OCI-LY7 (cell line): ENCODE measurements at regions not wholly inside any gene's neighbourhood (a gene's known extent, or its start where the extent isn't known, plus 50 kb on each side); places are given as distances from the start of the nearest gene placed in this dataset.

Source experiments
- BruUV-seq: library from RNA; stranded (reverse); fragments of 400-500 nt; replicated peaks from 2 replicates; lab custom pipeline; 2021; lab: Mats Ljungman, UMichigan
- CTCF ChIA-PET: fragments of 300-600 bp; sonication (Branson Sonifier 250); formaldehyde crosslinking; loops from one replicate; lab custom pipeline; 2022; ENCODE audit warnings: antibody characterized with exemption; ENCODE audit not compliant: unreplicated experiment; lab: Charles Lee
- POLR2A ChIA-PET: fragments of 300-600 bp; sonication (Branson Sonifier 250); formaldehyde crosslinking; loops from one replicate; lab custom pipeline; 2022; ENCODE audit warnings: antibody characterized with exemption; lab: Charles Lee
- DNase-seq: peaks from one replicate; pipeline ENCODE4 v3.0.0-alpha.2; 2015; ENCODE audit warnings: low spot score
- H2AFZ ChIP-seq: fragments of 200-600 bp; sonication (generic), shearing (Covaris generic); 2 replicates; pipeline ENCODE4 v1.6.1; 2014; ENCODE audit warnings: mild to moderate bottlenecking, antibody characterized with exemption, low read length, moderate library complexity
- H3K27ac ChIP-seq: fragments of 200-600 bp; sonication (generic); 2 replicates; pipeline ENCODE4 v1.5.1; 2014; ENCODE audit warnings: mixed run types, low read depth, mild to moderate bottlenecking, moderate library complexity, low read length, inconsistent platforms; ENCODE audit not compliant: poor library complexity, severe bottlenecking
- H3K36me3 ChIP-seq: fragments of 200-600 bp; sonication (generic); 2 replicates; pipeline ENCODE4 v1.6.1; 2014; ENCODE audit warnings: mild to moderate bottlenecking, antibody characterized with exemption, low read length, moderate library complexity, mixed read lengths; ENCODE audit not compliant: insufficient read depth
- H3K4me1 ChIP-seq: fragments of 200-600 bp; sonication (generic); 2 replicates; pipeline ENCODE4 v1.5.1; 2014; ENCODE audit warnings: mild to moderate bottlenecking, low read length; ENCODE audit not compliant: insufficient read depth, poor library complexity, severe bottlenecking
- H3K4me2 ChIP-seq: fragments of 200-600 bp; sonication (generic); 2 replicates; pipeline ENCODE4 v1.6.1; 2014; ENCODE audit warnings: mild to moderate bottlenecking, low read length
- H3K4me3 ChIP-seq: fragments of 200-600 bp; sonication (generic); 2 replicates; pipeline ENCODE4 v1.5.1; 2014; ENCODE audit warnings: mild to moderate bottlenecking, low read depth, low read length; ENCODE audit not compliant: poor library complexity, severe bottlenecking
- H3K79me2 ChIP-seq: fragments of 200-600 bp; sonication (generic); 2 replicates; pipeline ENCODE4 v1.6.1; 2016; ENCODE audit warnings: low read depth, mild to moderate bottlenecking, low read length, moderate library complexity, mixed read lengths; ENCODE audit not compliant: insufficient read depth
- H3K9me2 ChIP-seq: fragments of 200-600 bp; sonication (generic); 2 replicates; pipeline ENCODE4 v1.6.1; 2016; ENCODE audit warnings: mild to moderate bottlenecking, low read length, mixed read lengths; ENCODE audit not compliant: insufficient read depth
- H3K9me3 ChIP-seq: fragments of 200-600 bp; sonication (generic); 2 replicates; pipeline ENCODE4 v1.6.1; 2014; ENCODE audit warnings: mild to moderate bottlenecking, mixed run types, low read length, mixed read lengths
- H4K20me1 ChIP-seq: fragments of 200-600 bp; sonication (generic); 2 replicates; pipeline ENCODE4 v1.6.1; 2014; ENCODE audit warnings: mild to moderate bottlenecking, antibody characterized with exemption, low read length, moderate library complexity, mixed read lengths; ENCODE audit not compliant: insufficient read depth
- CTCF ChIP-seq: fragments of 200-600 bp; sonication (generic); conservative IDR thresholded peaks from 2 replicates; pipeline ENCODE4 v1.5.1; 2014; ENCODE audit warnings: mild to moderate bottlenecking, antibody characterized with exemption, low read length, moderate library complexity, mixed read lengths
- EZH2phosphoT487 ChIP-seq: fragments of 200-600 bp; sonication (generic); IDR thresholded peaks from 2 replicates; pipeline ENCODE4 v1.6.1; 2018; ENCODE audit warnings: low read depth, borderline replicate concordance, mild to moderate bottlenecking, mixed run types, antibody characterized with exemption, low read length, moderate library complexity, mixed read lengths
- intact Hi-C: fragments of 100-400 bp; cut with micrococcal nuclease; formaldehyde crosslinking; loops from one replicate; pipeline ENCODE4 v1.10.0; 2022; ENCODE audit not compliant: unreplicated experiment

GRCh38 chr7:149713061-149713730 lies 60.2 kb downstream of the ZNF467 start:
- H3K36me3 ChIP-seq, result no peaks in the 10 kb centered on the region
- no peak overlapping the region for H3K4me2 ChIP-seq
- no peaks in the 10 kb centered on the region for H3K9me2 ChIP-seq
- peaks cover 12% of the 10 kb centered on the region for H3K4me1 ChIP-seq
- H3K4me3 ChIP-seq, result no peak overlapping the region
- no peak overlapping the region for H2AFZ ChIP-seq
- H3K79me2 ChIP-seq, result no peaks in the 10 kb centered on the region
- no peak for DNase-seq
- no peak overlapping the region for H3K27ac ChIP-seq
- no peak for TF ChIP-seq EZH2phosphoT487
- TF ChIP-seq CTCF, result no peak
- ChIA-PET CTCF (no interaction called here), POLR2A (no interaction called here)
- intact Hi-C loops, result loop anchor here (5.0 kb wide), 1 partner anchor 91 kb away; no protein-coding TSS in a partner anchor
- no peaks in the 10 kb centered on the region for H4K20me1 ChIP-seq
- H3K9me3 ChIP-seq, result peaks cover 19% of the 10 kb centered on the region
- no TSS peak for BruUV-seq

GRCh38 chr7:149708026-149708425 lies 65.4 kb downstream of the ZNF467 start:
- no peaks in the 10 kb centered on the region for H3K9me2 ChIP-seq
- DNase-seq, result no peak
- no TSS peak for BruUV-seq
- no peak for TF ChIP-seq EZH2phosphoT487
- no peak for TF ChIP-seq CTCF
- intact Hi-C loops, result no loop called here
- ChIA-PET POLR2A (interaction anchor here (0.5 kb wide), 1 partner anchor 964 kb away, joined by 3 read pairs; no protein-coding TSS in a partner anchor), CTCF (no interaction called here)
- H3K4me2 ChIP-seq, result no peak overlapping the region
- peaks cover 19% of the 10 kb centered on the region for H3K9me3 ChIP-seq
- no peaks in the 10 kb centered on the region for H3K79me2 ChIP-seq
- no peaks in the 10 kb centered on the region for H3K36me3 ChIP-seq
- H3K4me3 ChIP-seq, result no peak overlapping the region
- H3K27ac ChIP-seq, result no peak overlapping the region
- peaks cover 6% of the 10 kb centered on the region for H3K4me1 ChIP-seq
- no peaks in the 10 kb centered on the region for H4K20me1 ChIP-seq
- H2AFZ ChIP-seq, result no peak overlapping the region

- Histone ChIP-seq H2AFZ (no peak overlapping the region), H4K20me1 (no peaks in the 10 kb centered on the region), H3K4me2 (no peak overlapping the region), H3K4me3 (no peak overlapping the region), H3K9me2 (no peaks in the 10 kb centered on the region), H3K36me3 (no peaks in the 10 kb centered on the region), H3K27ac (no peak overlapping the region), H3K4me1 (peaks cover 6% of the 10 kb centered on the region), H3K79me2 (no peaks in the 10 kb centered on the region), H3K9me3 (peaks cover 19% of the 10 kb centered on the region)
- BruUV-seq, result no TSS peak
- POLR2A ChIA-PET, result interaction anchor here (0.5 kb wide), 1 partner anchor 964 kb away, joined by 3 read pairs; no protein-coding TSS in a partner anchor
- DNase-seq, result no peak
- CTCF ChIA-PET, result no interaction called here
- TF ChIP-seq EZH2phosphoT487, result no peak
- TF ChIP-seq CTCF, result no peak
- intact Hi-C loops, result no loop called here
Measured at GRCh38 chr7:149707448-149707886, 65.9 kb downstream of the ZNF467 start.
